B cell (primary cell): ENCODE measurements at regions not wholly inside any gene's neighbourhood (a gene's known extent, or its start where the extent isn't known, plus 50 kb on each side); places are given as distances from the start of the nearest gene placed in this dataset.

Experiments
- ATAC-seq: fragments of 200-7000 bp; cut with Tn5 transposase; one replicate; pipeline ENCODE4 v1.10.0; 2021; ENCODE audit warnings: low read depth, mild to moderate bottlenecking, moderate number of reproducible peaks, moderate library complexity
- CTCF ChIA-PET: fragments of 350-600 bp; sonication (Branson Sonifier 250); formaldehyde crosslinking; loops from one replicate; lab custom pipeline; 2021; ENCODE audit warnings: antibody characterized with exemption, inconsistent platforms; lab: Charles Lee
- POLR2A ChIA-PET: fragments of 350-600 bp; sonication (Branson Sonifier 250); formaldehyde crosslinking; loops from one replicate; lab custom pipeline; 2021; ENCODE audit warnings: antibody characterized with exemption; lab: Charles Lee
- DNase-seq: peaks from one replicate; pipeline ENCODE4 v3.0.0; 2013
- H2AFZ ChIP-seq: 2 replicates; pipeline ENCODE4 v1.6.1; 2012; ENCODE audit warnings: mild to moderate bottlenecking, low read depth, low read length; ENCODE audit not compliant: insufficient read depth, poor library complexity, severe bottlenecking
- H3K27ac ChIP-seq, 2 donors: 1 replicate in 1 of 2; 2 replicates in 1 of 2; pipeline ENCODE4 v1.5.1; 2012 to 2013; ENCODE audit warnings: low read length in 2 of 2, mild to moderate bottlenecking in 2 of 2, moderate library complexity in 1 of 2
- H3K27me3 ChIP-seq, 4 experiments: fragments of 200-600 bp in 1 of 4; sonication (generic) in 1 of 4; replicated peaks in 1 of 4; 1 replicate in 2 of 4; 2 replicates in 2 of 4; pipeline versions ENCODE4 v1.6.1 to v1.7.0; 2013 to 2016; ENCODE audit warnings: low read length in 3 of 4, mild to moderate bottlenecking in 2 of 4, mixed read lengths in 1 of 4, moderate library complexity in 1 of 4; ENCODE audit not compliant: insufficient read depth in 4 of 4, control insufficient read depth in 3 of 4; ENCODE audit errors: control extremely low read depth in 1 of 4
- H3K36me3 ChIP-seq, 2 experiments: replicated peaks in 1 of 2; 1 replicate in 1 of 2; 2 replicates in 1 of 2; pipeline versions ENCODE4 v1.6.1 to v1.7.1; 2013; ENCODE audit warnings: low read length in 1 of 2; ENCODE audit not compliant: insufficient read depth in 2 of 2, control insufficient read depth in 1 of 2; ENCODE audit errors: control extremely low read depth in 1 of 2, extremely low read depth in 1 of 2
- H3K4me1 ChIP-seq, 2 donors: fragments of 200-600 bp in 1 of 2; sonication (generic) in 1 of 2; 1 replicate in 1 of 2; 2 replicates in 1 of 2; pipeline versions ENCODE4 v1.5.1 to v1.6.1; 2013 to 2017; ENCODE audit warnings: low read length in 2 of 2; ENCODE audit not compliant: control insufficient read depth in 2 of 2, insufficient read depth in 2 of 2
- H3K4me2 ChIP-seq: replicated peaks from 2 replicates; pipeline ENCODE3; 2012; ENCODE audit warnings: mild to moderate bottlenecking, low read depth, low read length; ENCODE audit not compliant: poor library complexity, severe bottlenecking
- H3K4me3 ChIP-seq, 5 experiments: fragments of 200-600 bp in 1 of 5; sonication (generic) in 1 of 5; 1 replicate in 3 of 5; 2 replicates in 2 of 5; pipeline versions ENCODE4 v1.5.1 to v1.7.0; 2011 to 2016; ENCODE audit warnings: low read length in 4 of 5, mild to moderate bottlenecking in 4 of 5, low read depth in 2 of 5, control low read depth in 1 of 5, moderate library complexity in 1 of 5; ENCODE audit not compliant: insufficient read depth in 1 of 5; ENCODE audit errors: control extremely low read depth in 1 of 5, extremely low read depth in 1 of 5
- H3K79me2 ChIP-seq: fragments of 200-600 bp; sonication (generic); one replicate; pipeline ENCODE4 v1.6.0; 2016; ENCODE audit warnings: low read length; ENCODE audit not compliant: control insufficient read depth, insufficient read depth
- H3K9ac ChIP-seq: fragments of 200-600 bp; sonication (generic); 2 replicates; pipeline ENCODE4 v1.6.1; 2017; ENCODE audit warnings: mild to moderate bottlenecking, low read length, moderate library complexity
- H3K9me3 ChIP-seq, 3 donors: one replicate each; pipeline versions ENCODE4 v1.6.1 to v1.7.1; 2013; ENCODE audit warnings: low read length in 2 of 3; ENCODE audit not compliant: control insufficient read depth in 2 of 3, insufficient read depth in 1 of 3; ENCODE audit errors: control extremely low read depth in 1 of 3
- H4K20me1 ChIP-seq: 2 replicates; pipeline ENCODE4 v1.6.0; 2012; ENCODE audit warnings: mild to moderate bottlenecking, low read length; ENCODE audit not compliant: insufficient read depth, control insufficient read depth, poor library complexity, severe bottlenecking
- H3K27ac Mint-ChIP-seq: one replicate; pipeline ENCODE4 v1.8.0; 2021; ENCODE audit warnings: mixed read lengths
- H3K27me3 Mint-ChIP-seq: one replicate; pipeline ENCODE4 v1.8.0; 2021; ENCODE audit warnings: mixed read lengths
- H3K4me1 Mint-ChIP-seq: one replicate; pipeline ENCODE4 v1.8.0; 2021; ENCODE audit warnings: mixed read lengths
- H3K4me3 Mint-ChIP-seq: one replicate; pipeline ENCODE4 v1.8.0; 2021; ENCODE audit warnings: mixed read lengths
- H3K9me3 Mint-ChIP-seq: one replicate; pipeline ENCODE4 v1.8.0; 2022; ENCODE audit warnings: mixed read lengths; ENCODE audit not compliant: insufficient read depth
- CTCF ChIP-seq: fragments of 200-600 bp; IDR thresholded peaks from one replicate; pipeline ENCODE4 v1.8.0; 2022; ENCODE audit warnings: antibody characterized with exemption, mild to moderate bottlenecking
- EZH2 ChIP-seq: IDR thresholded peaks from 2 replicates; pipeline ENCODE4 v1.6.1; 2012; ENCODE audit warnings: borderline replicate concordance, low read depth, mild to moderate bottlenecking, moderate library complexity, low read length; ENCODE audit not compliant: insufficient read depth, poor library complexity, severe bottlenecking
- WGBS: methylation state at CpG from one replicate; pipeline ENCODE4 v1.1.5; 2013; ENCODE audit warnings: missing lambda C conversion rate; ENCODE audit not compliant: insufficient coverage; 5-methylcytosine and 5-hydroxymethylcytosine counted together
- intact Hi-C: fragments of 100-400 bp; cut with micrococcal nuclease; formaldehyde crosslinking; loops from one replicate; pipeline ENCODE4 v1.10.0; 2022

GRCh38 chrX:68935362-68935761 is 106.5 kb downstream of the EFNB1 start:
- H3K36me3 ChIP-seq = no peaks in the 10 kb centered on the region
- 86% methylated on average over 1 of the region's 2 CpGs for WGBS
- no peak for TF ChIP-seq CTCF
- no peak for TF ChIP-seq EZH2

GRCh38 chrX:68934922-68935321 is 106.1 kb downstream of the EFNB1 start:
- Histone ChIP-seq H2AFZ (no peak overlapping the region), H3K9ac (no peak overlapping the region), H3K36me3 (no peaks in the 10 kb centered on the region), H4K20me1 (no peaks in the 10 kb centered on the region), H3K79me2 (no peaks in the 10 kb centered on the region), H3K27ac (no peak overlapping the region), H3K4me3 (no peak overlapping the region), H3K9me3 (no peaks in the 10 kb centered on the region), H3K27me3 (no peaks in the 10 kb centered on the region), H3K4me1 (no peaks in the 10 kb centered on the region), H3K4me2 (no peak overlapping the region)
- Mint-ChIP-seq H3K4me3 (no peak overlapping the region), H3K27me3 (no peaks in the 10 kb centered on the region), H3K9me3 (no peaks in the 10 kb centered on the region), H3K4me1 (peaks cover 2% of the 10 kb centered on the region), H3K27ac (no peak overlapping the region)
- intact Hi-C loops = no loop called here
- TF ChIP-seq EZH2 = no peak
- no peak for TF ChIP-seq CTCF
- DNase-seq (no peak), ATAC-seq (no peak)
- CTCF ChIA-PET = no interaction called here
- POLR2A ChIA-PET = no interaction called here
- 87% methylated on average over 3 of the region's 6 CpGs for WGBS

More at GRCh38 chrX:68935362-68935761, 106.5 kb downstream of the EFNB1 start:
- Histone ChIP-seq H4K20me1 (no peaks in the 10 kb centered on the region), H3K4me3 (no peak overlapping the region), H2AFZ (no peak overlapping the region), H3K79me2 (no peaks in the 10 kb centered on the region), H3K27ac (no peak overlapping the region), H3K9ac (no peak overlapping the region), H3K27me3 (no peaks in the 10 kb centered on the region), H3K4me2 (no peak overlapping the region), H3K4me1 (no peaks in the 10 kb centered on the region), H3K9me3 (no peaks in the 10 kb centered on the region)
- H3K27ac Mint-ChIP-seq = no peak overlapping the region
- H3K4me3 Mint-ChIP-seq = no peak overlapping the region
- no peaks in the 10 kb centered on the region for H3K27me3 Mint-ChIP-seq
- no peak for DNase-seq
- H3K4me1 Mint-ChIP-seq = peaks cover 2% of the 10 kb centered on the region
- intact Hi-C loops = no loop called here
- ChIA-PET POLR2A (no interaction called here), CTCF (no interaction called here)
- ATAC-seq = no peak
- no peaks in the 10 kb centered on the region for H3K9me3 Mint-ChIP-seq
